ENCODE measurements at regions not wholly inside any gene's neighbourhood (a gene's known extent, or its start where the extent isn't known, plus 50 kb on each side); places are given as distances from the start of the nearest gene placed in this dataset.

GRCh38 chr1:198893141-198893540 lies 254.3 kb downstream of the PTPRC start:
- POLR2A ChIA-PET = no interaction called here
- H3K9me3 Mint-ChIP-seq (ENCODE audit: unreplicated experiment) = no peaks in the 10 kb centered on the region
- no peak overlapping the region for H3K27ac Mint-ChIP-seq (ENCODE audit: unreplicated experiment)
- no TSS peak for BruUV-seq (replicated peaks)
- peaks cover 12% of the 10 kb centered on the region for H3K4me1 Mint-ChIP-seq (ENCODE audit: low read depth, unreplicated experiment)
- peaks cover 4% of the 10 kb centered on the region; the same call in 1 of the 2 replicates for H3K4me1 ChIP-seq
- CTCF ChIA-PET = no interaction called here
- H3K9me3 ChIP-seq = no peaks in the 10 kb centered on the region
- DNase-seq = no peak
- intact Hi-C loops (cut with micrococcal nuclease; ENCODE audit: unreplicated experiment) = no loop called here
- H3K27me3 ChIP-seq (replicated peaks; ENCODE audit: control insufficient read depth, insufficient read depth, low read length) = no peaks in the 10 kb centered on the region
- H3K4me3 Mint-ChIP-seq (ENCODE audit: unreplicated experiment) = no peak overlapping the region
- no peaks in the 10 kb centered on the region for H3K36me3 ChIP-seq (ENCODE audit: control insufficient read depth, insufficient read depth, low read length)
- H3K36me3 Mint-ChIP-seq (ENCODE audit: insufficient read depth, unreplicated experiment) = peaks cover 6% of the 10 kb centered on the region
- H3K27me3 Mint-ChIP-seq (ENCODE audit: insufficient read depth, unreplicated experiment) = no peaks in the 10 kb centered on the region
- TF ChIP-seq CTCF (IDR thresholded peaks at IDR 0.05; ENCODE audit: insufficient read depth in 1 of 2, low read depth in 1 of 2, low read length in 1 of 2, severe bottlenecking in 1 of 2, unreplicated experiment in 1 of 2) = no peak
- H3K4me3 ChIP-seq (ENCODE audit: low read depth, low read length) = no peak overlapping the region

GRCh38 chr1:198893763-198894444 lies 255.1 kb downstream of the PTPRC start:
- Histone ChIP-seq H3K9me3 (no peaks in the 10 kb centered on the region), H3K4me1 (no peaks in the 10 kb centered on the region), H3K4me3 (ENCODE audit: low read depth, low read length) (no peak overlapping the region), H3K27me3 (replicated peaks; ENCODE audit: control insufficient read depth, insufficient read depth, low read length) (no peaks in the 10 kb centered on the region), H3K36me3 (ENCODE audit: control insufficient read depth, insufficient read depth, low read length) (no peaks in the 10 kb centered on the region)
- H3K4me1 Mint-ChIP-seq (ENCODE audit: low read depth, unreplicated experiment) = peaks cover 8% of the 10 kb centered on the region
- DNase-seq = no peak
- H3K27ac Mint-ChIP-seq (ENCODE audit: unreplicated experiment) = no peak overlapping the region
- POLR2A ChIA-PET = no interaction called here
- no peaks in the 10 kb centered on the region for H3K9me3 Mint-ChIP-seq (ENCODE audit: unreplicated experiment)
- peaks cover 6% of the 10 kb centered on the region for H3K36me3 Mint-ChIP-seq (ENCODE audit: insufficient read depth, unreplicated experiment)
- H3K27me3 Mint-ChIP-seq (ENCODE audit: insufficient read depth, unreplicated experiment) = no peaks in the 10 kb centered on the region
- H3K4me3 Mint-ChIP-seq (ENCODE audit: unreplicated experiment) = no peak overlapping the region
- TF ChIP-seq CTCF (IDR thresholded peaks at IDR 0.05; ENCODE audit: insufficient read depth in 1 of 2, low read depth in 1 of 2, low read length in 1 of 2, severe bottlenecking in 1 of 2, unreplicated experiment in 1 of 2) = no peak
- no TSS peak for BruUV-seq (replicated peaks)
- intact Hi-C loops (cut with micrococcal nuclease; ENCODE audit: unreplicated experiment) = no loop called here
- CTCF ChIA-PET = no interaction called here

GRCh38 chr1:198901266-198901665 lies 262.4 kb downstream of the PTPRC start:
- H3K27ac Mint-ChIP-seq (ENCODE audit: unreplicated experiment) = no peak overlapping the region
- H3K36me3 Mint-ChIP-seq (ENCODE audit: insufficient read depth, unreplicated experiment) = peaks cover 5% of the 10 kb centered on the region
- no TSS peak for BruUV-seq (replicated peaks)
- no peak overlapping the region for H3K4me3 Mint-ChIP-seq (ENCODE audit: unreplicated experiment)
- Histone ChIP-seq H3K36me3 (ENCODE audit: control insufficient read depth, insufficient read depth, low read length) (no peaks in the 10 kb centered on the region), H3K9me3 (no peaks in the 10 kb centered on the region), H3K4me3 (ENCODE audit: low read depth, low read length) (no peak overlapping the region), H3K4me1 (no peaks in the 10 kb centered on the region), H3K27me3 (replicated peaks; ENCODE audit: control insufficient read depth, insufficient read depth, low read length) (no peaks in the 10 kb centered on the region)
- TF ChIP-seq CTCF (IDR thresholded peaks at IDR 0.05; ENCODE audit: insufficient read depth in 1 of 2, low read depth in 1 of 2, low read length in 1 of 2, severe bottlenecking in 1 of 2, unreplicated experiment in 1 of 2) = no peak
- POLR2A ChIA-PET = no interaction called here
- intact Hi-C loops (cut with micrococcal nuclease; ENCODE audit: unreplicated experiment) = no loop called here
- no peaks in the 10 kb centered on the region for H3K27me3 Mint-ChIP-seq (ENCODE audit: insufficient read depth, unreplicated experiment)
- DNase-seq = no peak
- no peaks in the 10 kb centered on the region for H3K4me1 Mint-ChIP-seq (ENCODE audit: low read depth, unreplicated experiment)
- CTCF ChIA-PET = no interaction called here
- H3K9me3 Mint-ChIP-seq (ENCODE audit: unreplicated experiment) = no peaks in the 10 kb centered on the region

Data from Caco-2 (cell line).